ENCODE measurements at regions not wholly inside any gene's neighbourhood (a gene's known extent, or its start where the extent isn't known, plus 50 kb on each side); places are given as distances from the start of the nearest gene placed in this dataset.
"Not testable (repeated sequence)": the region's sequence is repeated elsewhere in the genome, so short reads cannot be mapped to it uniquely, and the experiment has no call there.

- DNase-seq (ENCODE audit: low read depth in 4 of 4, low spot score in 1 of 4) = not testable (repeated sequence)
Measured at GRCh38 chr12:89191597-89191996, 160.7 kb downstream of the DUSP6 start.

- DNase-seq (ENCODE audit: low read depth in 4 of 4, low spot score in 1 of 4) = no peak
Measured at GRCh38 chr12:89189448-89189847, 162.9 kb downstream of the DUSP6 start.

- no peak for DNase-seq (ENCODE audit: low read depth in 4 of 4, low spot score in 1 of 4)
Measured at GRCh38 chr12:89187507-89187906, 164.8 kb downstream of the DUSP6 start.

- no peak for DNase-seq (ENCODE audit: low read depth in 4 of 4, low spot score in 1 of 4)
Measured at GRCh38 chr12:89185889-89186288, 166.4 kb downstream of the DUSP6 start.

- no peak for DNase-seq (ENCODE audit: low read depth in 4 of 4, low spot score in 1 of 4)
Measured at GRCh38 chr12:89185181-89185580, 167.1 kb downstream of the DUSP6 start.

- DNase-seq (ENCODE audit: low read depth in 4 of 4, low spot score in 1 of 4) = no peak
Measured at GRCh38 chr12:89183985-89184435, 168.3 kb downstream of the DUSP6 start.

- no peak for DNase-seq (ENCODE audit: low read depth in 4 of 4, low spot score in 1 of 4)
Measured at GRCh38 chr12:89181271-89181920, 170.9 kb downstream of the DUSP6 start.

- no peak for DNase-seq (ENCODE audit: low read depth in 4 of 4, low spot score in 1 of 4)
Measured at GRCh38 chr12:89180496-89180895, 171.8 kb downstream of the DUSP6 start.

GRCh38 chr12:89179983-89180382 is 172.3 kb downstream of the DUSP6 start:
- DNase-seq (ENCODE audit: low read depth in 4 of 4, low spot score in 1 of 4) = no peak

GRCh38 chr12:89179245-89179644 is 173.1 kb downstream of the DUSP6 start:
- DNase-seq (ENCODE audit: low read depth in 4 of 4, low spot score in 1 of 4) = no peak

- no peak for DNase-seq (ENCODE audit: low read depth in 4 of 4, low spot score in 1 of 4)
Measured at GRCh38 chr12:89177802-89178395, 174.4 kb downstream of the DUSP6 start.

GRCh38 chr12:89176676-89177075 is 175.6 kb downstream of the DUSP6 start:
- DNase-seq (ENCODE audit: low read depth in 4 of 4, low spot score in 1 of 4) = no peak

- no peak for DNase-seq (ENCODE audit: low read depth in 4 of 4, low spot score in 1 of 4)
Measured at GRCh38 chr12:89173678-89174077, 178.6 kb downstream of the DUSP6 start.

GRCh38 chr12:89173096-89173495 is 179.2 kb downstream of the DUSP6 start:
- no peak for DNase-seq (ENCODE audit: low read depth in 4 of 4, low spot score in 1 of 4)

GRCh38 chr12:89172224-89172623 is 180.1 kb downstream of the DUSP6 start:
- no peak for DNase-seq (ENCODE audit: low read depth in 4 of 4, low spot score in 1 of 4)

- no peak for DNase-seq (ENCODE audit: low read depth in 4 of 4, low spot score in 1 of 4)
Measured at GRCh38 chr12:89169321-89169720, 183.0 kb downstream of the DUSP6 start.

- no peak for DNase-seq (ENCODE audit: low read depth in 4 of 4, low spot score in 1 of 4)
Measured at GRCh38 chr12:89167986-89168385, 184.3 kb downstream of the DUSP6 start.

- no peak for DNase-seq (ENCODE audit: low read depth in 4 of 4, low spot score in 1 of 4)
Measured at GRCh38 chr12:89166525-89166934, 185.8 kb downstream of the DUSP6 start.

GRCh38 chr12:89166121-89166520 is 186.2 kb downstream of the DUSP6 start:
- DNase-seq (ENCODE audit: low read depth in 4 of 4, low spot score in 1 of 4) = no peak

GRCh38 chr12:89165703-89166102 is 186.6 kb downstream of the DUSP6 start:
- no peak for DNase-seq (ENCODE audit: low read depth in 4 of 4, low spot score in 1 of 4)

GRCh38 chr12:89163918-89164317 is 188.4 kb downstream of the DUSP6 start:
- no peak for DNase-seq (ENCODE audit: low read depth in 4 of 4, low spot score in 1 of 4)

- DNase-seq (ENCODE audit: low read depth in 4 of 4, low spot score in 1 of 4) = peak in 3 of 4 experiments; percentile 24 to 56 (median 30)
Measured at GRCh38 chr12:89162589-89163261, 189.6 kb downstream of the DUSP6 start.

Data from stimulated activated CD4-positive, alpha-beta T cell treated with anti-CD3 and anti-CD28 coated beads, Interleukin-1b, Interleukin-23, amount 100 ng/mL, for 24 hours (primary cell).